Activated naive CD4-positive, alpha-beta T cell treated with anti-CD3 and anti-CD28 coated beads, Interleukin-2, amount 50 U/mL, for 72 hours (primary cell): ENCODE measurements at regions not wholly inside any gene's neighbourhood (a gene's known extent, or its start where the extent isn't known, plus 50 kb on each side); places are given as distances from the start of the nearest gene placed in this dataset.

Experiments used
- ATAC-seq, 2 donors: fragments of 150-1000 bp; cut with Tn5 transposase; 2 replicates each; pipeline ENCODE4 v1.10.0; 2021; ENCODE audit warnings: mild to moderate bottlenecking in 2 of 2, moderate library complexity in 2 of 2
- DNase-seq, 2 donors: peaks; one replicate each; pipeline ENCODE4 v3.0.0; 2021 to 2022; ENCODE audit warnings: low spot score in 2 of 2
- H3K27ac Mint-ChIP-seq, 2 donors: one replicate each; pipeline ENCODE4 v1.8.0; 2022; ENCODE audit warnings: mild to moderate bottlenecking in 2 of 2, mixed read lengths in 2 of 2
- H3K36me3 Mint-ChIP-seq, 2 donors: one replicate each; pipeline ENCODE4 v1.8.0; 2022; ENCODE audit warnings: mixed read lengths in 2 of 2
- H3K9me3 Mint-ChIP-seq, 2 donors: one replicate each; pipeline ENCODE4 v1.8.0; 2022; ENCODE audit warnings: mixed read lengths in 2 of 2

DNA sequence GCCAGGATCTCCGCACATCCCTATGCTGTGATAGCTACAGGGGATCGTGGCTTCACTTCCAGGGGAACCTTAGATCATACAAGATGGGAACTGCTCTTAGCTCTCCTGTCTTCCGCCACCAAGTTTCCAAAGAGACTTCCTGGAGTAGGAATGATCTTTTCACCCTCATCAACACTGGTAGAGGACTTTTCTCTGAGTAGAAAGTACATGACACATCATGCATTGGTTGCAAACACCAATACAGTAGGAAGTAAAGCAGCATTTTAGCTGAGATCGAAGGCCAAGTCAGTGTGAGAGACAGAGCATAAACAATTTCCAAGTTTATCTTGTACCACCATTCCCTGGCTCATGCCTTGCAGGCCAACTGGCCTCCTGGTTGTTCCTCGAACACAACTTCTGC, 113.1 kb upstream of the NEDD9 start:
- peaks cover 0 to 15% of the 10 kb centered on the region in 2 donors for H3K9me3 Mint-ChIP-seq

DNA sequence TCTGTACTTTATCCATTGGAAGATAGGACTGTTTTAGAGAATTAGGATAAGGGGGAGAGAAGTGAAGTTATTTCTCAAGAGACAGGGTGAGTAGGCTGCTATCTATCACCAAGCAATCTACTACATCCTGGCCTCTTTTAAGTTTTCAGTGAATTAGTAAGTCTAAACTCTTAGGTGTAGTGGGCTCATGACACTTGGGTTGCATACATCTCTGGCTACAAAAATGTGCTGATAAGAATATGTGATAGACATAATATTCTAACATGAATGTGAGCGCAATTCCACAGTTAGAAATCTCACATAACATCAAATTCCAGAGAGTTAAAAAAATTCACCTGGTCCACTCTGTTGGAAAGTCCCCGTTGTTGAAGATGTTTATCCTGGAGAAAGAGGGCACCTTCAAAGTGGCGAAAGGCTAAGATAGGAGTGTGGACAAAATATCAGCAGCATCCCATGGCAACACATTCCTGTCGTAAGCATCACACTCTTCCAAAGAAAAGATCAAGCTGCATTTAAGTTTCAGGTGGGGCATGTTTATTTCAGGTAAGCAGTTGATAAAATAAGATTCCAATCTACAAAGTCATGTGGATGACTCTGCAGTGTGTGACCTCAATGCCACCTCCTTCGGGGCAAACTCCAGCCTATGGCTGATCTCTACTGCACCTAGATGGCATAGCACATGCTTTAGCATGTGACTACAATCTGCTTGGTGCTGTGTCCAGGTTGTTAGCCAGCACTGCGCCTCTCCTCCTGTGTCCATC, 111.7 kb upstream of the NEDD9 start:
- DNase-seq (no peak), ATAC-seq (no peak)
- Mint-ChIP-seq H3K27ac (peak overlapping the region; percentile 5 to 16), H3K9me3 (peaks cover 2 to 18% of the 10 kb centered on the region in 2 donors), H3K36me3 (peaks cover 18 to 64% of the 10 kb centered on the region in 2 donors)

More for the DNA sequence above, 113.1 kb upstream of the NEDD9 start:
- no peak for ATAC-seq
- no peak for DNase-seq
- Mint-ChIP-seq H3K36me3 (peaks cover 12 to 65% of the 10 kb centered on the region in 2 donors), H3K27ac (peak overlapping the region in 1 of 2 donors; percentile 16)

- Mint-ChIP-seq H3K9me3 (peaks cover 2 to 18% of the 10 kb centered on the region in 2 donors), H3K27ac (peak overlapping the region in 1 of 2 donors; percentile 3), H3K36me3 (peaks cover 18 to 42% of the 10 kb centered on the region in 2 donors)
- no peak for DNase-seq
- no peak for ATAC-seq
Observed at GRCh38 chr6:11341867-11342266, 109.4 kb upstream of the NEDD9 start.

DNA sequence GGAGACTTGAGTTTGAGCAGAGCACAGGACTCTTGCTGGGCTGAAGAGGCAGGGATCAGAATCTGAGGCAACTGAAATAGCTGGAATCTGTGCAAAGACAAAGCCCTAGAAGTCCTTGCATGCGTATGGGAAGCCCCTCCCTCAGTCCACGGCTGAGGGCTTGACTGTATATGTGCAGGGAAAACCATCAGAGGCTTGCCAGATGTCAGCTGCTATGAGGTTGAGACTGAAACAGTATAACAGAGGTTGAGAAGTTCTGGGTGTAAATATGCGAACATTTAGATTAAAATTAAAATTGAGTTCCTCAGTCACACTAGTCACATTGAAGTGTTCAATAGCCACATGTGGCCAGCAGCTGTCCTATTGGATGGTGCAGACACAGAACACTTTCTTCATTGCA, 108.8 kb upstream of the NEDD9 start:
- Mint-ChIP-seq H3K9me3 (peaks cover 2 to 18% of the 10 kb centered on the region in 2 donors), H3K36me3 (peaks cover 18 to 41% of the 10 kb centered on the region in 2 donors), H3K27ac (no peak overlapping the region)
- ATAC-seq (no peak), DNase-seq (no peak)

- peaks cover 2 to 18% of the 10 kb centered on the region in 2 donors for H3K9me3 Mint-ChIP-seq
- no peak for DNase-seq
- no peak for ATAC-seq
- H3K27ac Mint-ChIP-seq: no peak overlapping the region
- H3K36me3 Mint-ChIP-seq: peaks cover 18 to 35% of the 10 kb centered on the region in 2 donors
Observed at GRCh38 chr6:11339380-11339779, 106.9 kb upstream of the NEDD9 start.

DNA sequence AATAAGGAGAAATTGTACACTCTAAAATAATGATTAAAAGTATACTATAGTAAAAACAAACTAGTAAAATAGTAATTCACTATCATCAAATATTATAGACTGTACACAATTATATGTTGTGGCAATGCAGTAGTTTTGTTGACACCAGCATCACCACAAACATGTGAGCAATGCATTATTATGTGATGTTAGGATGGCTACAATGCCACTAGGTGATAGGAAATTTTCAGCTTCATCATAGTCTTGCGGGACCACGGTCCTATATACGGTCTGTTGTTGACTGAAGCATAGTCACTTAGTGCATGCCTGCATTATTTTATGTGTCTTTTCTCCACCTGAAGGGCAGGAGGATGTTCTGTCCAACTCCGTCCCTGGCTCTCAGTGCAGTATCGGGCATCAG, 104.8 kb upstream of the NEDD9 start:
- ATAC-seq (no peak), DNase-seq (no peak)
- H3K27ac Mint-ChIP-seq: no peak overlapping the region
- H3K9me3 Mint-ChIP-seq: peaks cover 2 to 18% of the 10 kb centered on the region in 2 donors
- H3K36me3 Mint-ChIP-seq: peaks cover 21 to 34% of the 10 kb centered on the region in 2 donors

DNA sequence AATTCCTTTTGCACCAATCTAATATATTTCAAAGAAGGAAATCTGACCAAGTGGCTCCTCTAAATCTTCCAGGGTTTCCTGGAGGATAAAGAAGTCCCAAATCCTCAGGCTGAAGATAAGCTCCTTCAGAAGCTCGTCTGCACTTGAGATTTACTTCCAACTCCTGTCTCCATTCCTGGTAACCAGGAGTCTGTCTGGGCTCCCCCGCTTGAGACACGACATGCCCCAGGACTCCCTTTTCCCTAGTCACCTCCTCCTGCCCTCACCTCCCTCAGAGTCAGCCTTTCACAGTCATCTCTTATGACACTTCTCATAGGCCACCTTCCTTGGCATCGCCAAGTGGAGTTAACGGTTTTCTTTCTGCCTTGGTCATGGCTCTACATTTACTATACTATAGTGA, 103.4 kb upstream of the NEDD9 start:
- ATAC-seq (no peak), DNase-seq (no peak)
- peaks cover 17 to 29% of the 10 kb centered on the region in 2 donors for H3K36me3 Mint-ChIP-seq
- H3K9me3 Mint-ChIP-seq: peaks cover 2 to 10% of the 10 kb centered on the region in 2 donors
- no peak overlapping the region for H3K27ac Mint-ChIP-seq

DNA sequence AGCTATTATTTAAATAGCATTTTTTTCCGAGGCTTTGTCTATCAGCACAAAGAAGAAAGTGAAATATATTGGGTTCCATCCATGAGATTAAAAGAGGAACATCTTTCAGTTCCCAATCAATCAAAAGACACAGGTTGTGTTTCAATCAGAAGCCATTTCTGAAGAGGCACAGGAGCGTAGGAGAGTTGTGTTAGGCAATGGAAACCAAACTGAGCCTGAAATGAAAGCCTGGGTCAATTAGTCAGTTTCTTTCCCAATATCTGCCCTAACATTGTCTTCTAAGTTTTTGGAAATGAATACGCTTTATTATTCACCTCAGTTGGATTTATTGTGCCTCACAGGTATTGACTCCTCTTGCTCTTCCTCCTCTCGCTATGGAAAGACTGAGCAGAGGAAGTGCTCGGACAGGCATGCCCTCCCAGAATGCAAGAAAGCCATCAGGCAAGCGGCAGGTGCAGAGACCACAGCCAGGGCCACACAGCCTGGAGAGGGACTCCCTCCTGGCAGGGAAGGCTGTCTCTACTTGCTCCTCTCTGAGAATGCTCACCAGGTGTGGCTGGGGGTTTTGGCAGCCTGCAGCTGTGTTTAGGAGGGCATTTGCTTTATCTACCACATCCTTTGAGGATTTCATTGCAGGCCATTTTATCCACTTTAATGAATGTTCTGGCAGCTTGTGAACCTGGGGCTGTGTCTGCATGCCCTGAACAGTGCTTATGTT, 100.8 kb upstream of the NEDD9 start:
- Mint-ChIP-seq H3K36me3 (peaks cover 8 to 20% of the 10 kb centered on the region in 2 donors), H3K9me3 (no peaks in the 10 kb centered on the region), H3K27ac (peak overlapping the region; percentile 24 to 54)
- ATAC-seq (peak; percentile 59 to 75), DNase-seq (no peak)

DNA sequence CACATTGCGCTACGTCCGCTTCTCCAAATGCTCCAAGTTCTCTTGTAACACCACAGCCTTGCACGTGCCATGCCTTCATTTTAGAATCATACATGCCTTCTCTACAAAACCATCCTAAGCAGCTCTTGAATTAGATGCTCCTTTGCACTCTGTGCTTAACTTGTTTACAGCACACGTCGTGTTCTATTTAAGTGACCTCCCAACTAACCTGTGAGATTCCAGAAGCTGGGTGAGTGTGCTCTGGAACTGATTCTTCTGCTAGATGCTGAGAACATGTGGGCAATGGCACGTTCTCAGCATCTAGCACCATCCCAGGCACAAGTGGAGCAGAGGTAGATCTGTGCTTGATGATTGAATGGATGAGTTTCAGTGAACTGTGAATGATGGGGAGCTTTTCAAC, 100.0 kb upstream of the NEDD9 start:
- Mint-ChIP-seq H3K9me3 (no peaks in the 10 kb centered on the region), H3K27ac (no peak overlapping the region), H3K36me3 (peaks cover 13 to 25% of the 10 kb centered on the region in 2 donors)
- ATAC-seq: no peak
- no peak for DNase-seq

DNA sequence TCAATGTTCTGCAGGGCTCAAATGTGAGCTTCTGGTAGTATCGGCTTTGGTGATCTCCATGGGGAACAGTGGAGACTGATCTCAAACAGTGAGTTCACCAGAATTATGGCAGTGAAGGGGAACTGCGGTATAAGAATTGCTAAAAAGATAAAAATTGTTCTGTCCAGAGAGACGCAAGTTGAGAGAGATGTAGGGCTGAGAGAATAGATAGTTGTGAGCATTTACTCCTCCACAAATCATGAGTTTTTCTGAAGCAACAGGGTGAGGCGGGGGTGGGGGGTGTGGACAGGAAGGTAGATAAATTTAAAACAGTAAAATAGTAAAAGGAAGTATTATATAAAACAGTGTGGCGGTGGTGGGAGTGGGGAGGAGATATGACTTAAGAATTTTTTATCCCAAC, 98.6 kb upstream of the NEDD9 start:
- peak overlapping the region in 1 of 2 donors; percentile 71 for H3K27ac Mint-ChIP-seq
- no peak for DNase-seq
- no peak for ATAC-seq
- peaks cover 15 to 36% of the 10 kb centered on the region in 2 donors for H3K36me3 Mint-ChIP-seq
- no peaks in the 10 kb centered on the region for H3K9me3 Mint-ChIP-seq

DNA sequence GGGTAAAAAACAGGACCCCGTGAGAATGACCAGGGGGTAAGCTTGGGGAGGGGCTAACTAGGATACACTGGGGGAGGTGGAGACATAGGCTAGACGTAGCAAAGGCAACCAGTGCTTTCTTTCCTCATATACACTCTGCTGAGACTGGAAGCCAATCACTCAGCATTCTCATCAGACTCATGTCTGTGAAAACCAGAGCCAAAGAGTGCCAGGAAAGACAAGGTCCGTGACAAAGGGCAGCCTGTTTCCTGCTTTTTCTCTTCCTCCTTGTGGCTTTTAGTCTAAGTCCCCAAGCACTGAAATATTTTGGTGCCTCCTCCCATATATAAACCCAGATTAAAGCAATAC, 97.9 kb upstream of the NEDD9 start:
- peaks cover 15 to 36% of the 10 kb centered on the region in 2 donors for H3K36me3 Mint-ChIP-seq
- H3K27ac Mint-ChIP-seq: peak overlapping the region; percentile 46 to 71
- H3K9me3 Mint-ChIP-seq: no peaks in the 10 kb centered on the region
- DNase-seq (no peak), ATAC-seq (peak; percentile 40 to 59)

DNA sequence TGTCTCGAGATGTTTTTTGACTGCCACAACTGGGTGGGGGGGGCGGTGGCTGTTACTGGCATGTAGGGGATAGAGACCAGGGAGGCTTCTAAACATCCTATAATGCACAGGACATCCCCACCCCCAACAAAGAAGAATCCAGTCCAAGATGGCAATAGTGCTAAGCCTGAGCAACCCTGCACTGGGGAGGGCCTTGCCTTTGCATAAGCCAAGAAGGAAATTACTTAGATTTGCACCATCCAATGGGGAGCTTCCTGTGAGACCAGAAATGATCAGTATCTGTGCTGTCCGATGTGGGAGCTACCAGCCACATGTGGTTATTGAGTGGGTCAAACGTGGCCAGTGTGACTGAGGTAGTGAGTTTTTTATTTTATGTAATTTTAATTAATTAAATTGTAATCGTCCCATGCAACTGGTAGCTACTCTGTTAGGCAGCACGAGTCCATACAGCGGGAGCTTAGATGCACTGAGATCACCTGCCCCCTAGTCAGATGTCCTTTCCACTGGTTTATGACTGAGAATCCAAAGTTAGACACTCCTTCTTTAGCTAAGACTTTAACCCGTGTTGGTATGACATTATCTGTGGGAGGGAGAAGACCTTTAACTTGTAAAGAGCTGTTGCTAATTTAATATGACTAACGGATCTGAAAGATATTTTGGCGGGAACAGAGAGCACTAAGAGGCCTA, 97.4 kb upstream of the NEDD9 start:
- no peak for DNase-seq
- ATAC-seq: peak; percentile 35 to 64
- peaks cover 15 to 36% of the 10 kb centered on the region in 2 donors for H3K36me3 Mint-ChIP-seq
- H3K9me3 Mint-ChIP-seq: no peaks in the 10 kb centered on the region
- H3K27ac Mint-ChIP-seq: peak overlapping the region; percentile 46 to 71

- Mint-ChIP-seq H3K36me3 (peaks cover 20 to 42% of the 10 kb centered on the region in 2 donors), H3K27ac (peak overlapping the region in 1 of 2 donors; percentile 19), H3K9me3 (no peaks in the 10 kb centered on the region)
- ATAC-seq (no peak), DNase-seq (no peak)
Observed at GRCh38 chr6:11328613-11329247, 96.3 kb upstream of the NEDD9 start.

- H3K27ac Mint-ChIP-seq: no peak overlapping the region
- H3K36me3 Mint-ChIP-seq: peaks cover 20 to 42% of the 10 kb centered on the region in 2 donors
- DNase-seq: no peak
- ATAC-seq: no peak
- no peaks in the 10 kb centered on the region for H3K9me3 Mint-ChIP-seq
Observed at GRCh38 chr6:11327961-11328360, 95.5 kb upstream of the NEDD9 start.

DNA sequence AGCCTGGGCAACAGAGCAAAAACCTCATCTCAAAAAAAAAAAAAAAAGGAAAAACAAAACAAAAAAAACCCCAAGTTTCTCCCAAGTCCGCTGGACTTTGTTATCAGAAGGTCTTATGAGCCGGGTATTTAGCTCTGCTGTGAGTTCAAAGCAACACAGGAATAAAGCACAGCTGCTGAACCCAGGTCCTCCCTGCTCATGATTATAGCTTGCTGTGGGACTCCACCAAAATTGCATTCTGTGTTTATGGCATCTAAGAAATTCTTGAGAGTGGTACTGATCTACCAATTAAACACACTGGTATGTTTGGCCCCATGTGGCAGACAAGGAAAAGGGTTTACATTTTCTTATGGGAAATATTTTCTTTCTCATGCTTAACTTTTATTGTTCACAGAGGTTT, 93.6 kb upstream of the NEDD9 start:
- DNase-seq (no peak), ATAC-seq (no peak)
- Mint-ChIP-seq H3K27ac (no peak overlapping the region), H3K9me3 (no peaks in the 10 kb centered on the region), H3K36me3 (peaks cover 15 to 30% of the 10 kb centered on the region in 2 donors)

GRCh38 chr6:11324453-11325015, 92.1 kb upstream of the NEDD9 start:
- peak; percentile 45 to 64 for DNase-seq
- H3K9me3 Mint-ChIP-seq: peaks cover 1 to 2% of the 10 kb centered on the region in 2 donors
- ATAC-seq: peak; percentile 96 to 97
- peak overlapping the region; percentile 89 to 90 for H3K27ac Mint-ChIP-seq
- peaks cover 18 to 34% of the 10 kb centered on the region in 2 donors for H3K36me3 Mint-ChIP-seq
